ENCODE measurements at regions not wholly inside any gene's neighbourhood (a gene's known extent, or its start where the extent isn't known, plus 50 kb on each side); places are given as distances from the start of the nearest gene placed in this dataset.

DNA sequence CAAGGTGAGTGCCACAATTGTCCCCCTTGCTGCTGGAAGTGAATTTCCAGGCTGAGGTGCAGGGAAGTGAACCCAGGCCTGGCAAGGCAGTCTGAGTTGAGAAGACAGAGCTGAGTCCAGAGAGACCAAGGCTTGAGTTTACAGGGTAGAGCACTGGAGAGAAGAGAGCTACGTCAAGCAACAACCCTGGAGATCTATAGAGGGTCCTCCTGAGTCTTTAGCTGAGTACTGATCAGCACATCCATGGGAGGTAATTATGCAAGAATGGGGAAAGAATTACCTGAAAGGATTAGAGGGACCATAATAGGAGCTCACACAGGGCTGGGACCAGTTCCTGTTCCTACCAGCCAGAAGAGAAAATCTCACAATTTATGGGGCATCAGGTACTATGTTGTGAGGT lies 190.7 kb downstream of the NEDD1 start:
- TF ChIP-seq, protein P1, sequence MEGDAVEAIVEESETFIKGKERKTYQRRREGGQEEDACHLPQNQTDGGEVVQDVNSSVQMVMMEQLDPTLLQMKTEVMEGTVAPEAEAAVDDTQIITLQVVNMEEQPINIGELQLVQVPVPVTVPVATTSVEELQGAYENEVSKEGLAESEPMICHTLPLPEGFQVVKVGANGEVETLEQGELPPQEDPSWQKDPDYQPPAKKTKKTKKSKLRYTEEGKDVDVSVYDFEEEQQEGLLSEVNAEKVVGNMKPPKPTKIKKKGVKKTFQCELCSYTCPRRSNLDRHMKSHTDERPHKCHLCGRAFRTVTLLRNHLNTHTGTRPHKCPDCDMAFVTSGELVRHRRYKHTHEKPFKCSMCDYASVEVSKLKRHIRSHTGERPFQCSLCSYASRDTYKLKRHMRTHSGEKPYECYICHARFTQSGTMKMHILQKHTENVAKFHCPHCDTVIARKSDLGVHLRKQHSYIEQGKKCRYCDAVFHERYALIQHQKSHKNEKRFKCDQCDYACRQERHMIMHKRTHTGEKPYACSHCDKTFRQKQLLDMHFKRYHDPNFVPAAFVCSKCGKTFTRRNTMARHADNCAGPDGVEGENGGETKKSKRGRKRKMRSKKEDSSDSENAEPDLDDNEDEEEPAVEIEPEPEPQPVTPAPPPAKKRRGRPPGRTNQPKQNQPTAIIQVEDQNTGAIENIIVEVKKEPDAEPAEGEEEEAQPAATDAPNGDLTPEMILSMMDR (IDR thresholded peaks at IDR 0.05; ENCODE audit: poor library complexity) = no peak
- TF ChIP-seq EZH2phosphoT487 (IDR thresholded peaks at IDR 0.05; ENCODE audit: low read depth, severe bottlenecking, unreplicated experiment) = no peak
